ENCODE measurements at regions not wholly inside any gene's neighbourhood (a gene's known extent, or its start where the extent isn't known, plus 50 kb on each side); places are given as distances from the start of the nearest gene placed in this dataset.

- TF ChIP-seq CTCF (IDR thresholded peaks at IDR 0.05) (no peak), POLR2AphosphoS5 (IDR thresholded peaks at IDR 0.05) (no peak), POLR2A (IDR thresholded peaks at IDR 0.05) (no peak)
Measured at GRCh38 chr1:101089613-101090338, 64.2 kb upstream of the DPH5 start.
